B cell (primary cell): ENCODE measurements at regions not wholly inside any gene's neighbourhood (a gene's known extent, or its start where the extent isn't known, plus 50 kb on each side); places are given as distances from the start of the nearest gene placed in this dataset.

Experiments used
- ATAC-seq: fragments of 200-7000 bp; cut with Tn5 transposase; one replicate; pipeline ENCODE4 v1.10.0; 2021; ENCODE audit warnings: low read depth, mild to moderate bottlenecking, moderate number of reproducible peaks, moderate library complexity
- CTCF ChIA-PET: fragments of 350-600 bp; sonication (Branson Sonifier 250); formaldehyde crosslinking; loops from one replicate; lab custom pipeline; 2021; ENCODE audit warnings: antibody characterized with exemption, inconsistent platforms; lab: Charles Lee
- POLR2A ChIA-PET: fragments of 350-600 bp; sonication (Branson Sonifier 250); formaldehyde crosslinking; loops from one replicate; lab custom pipeline; 2021; ENCODE audit warnings: antibody characterized with exemption; lab: Charles Lee
- DNase-seq: peaks from one replicate; pipeline ENCODE4 v3.0.0; 2013
- H2AFZ ChIP-seq: 2 replicates; pipeline ENCODE4 v1.6.1; 2012; ENCODE audit warnings: mild to moderate bottlenecking, low read depth, low read length; ENCODE audit not compliant: insufficient read depth, poor library complexity, severe bottlenecking
- H3K27ac ChIP-seq, 2 donors: 1 replicate in 1 of 2; 2 replicates in 1 of 2; pipeline ENCODE4 v1.5.1; 2012 to 2013; ENCODE audit warnings: low read length in 2 of 2, mild to moderate bottlenecking in 2 of 2, moderate library complexity in 1 of 2
- H3K27me3 ChIP-seq, 4 experiments: fragments of 200-600 bp in 1 of 4; sonication (generic) in 1 of 4; replicated peaks in 1 of 4; 1 replicate in 2 of 4; 2 replicates in 2 of 4; pipeline versions ENCODE4 v1.6.1 to v1.7.0; 2013 to 2016; ENCODE audit warnings: low read length in 3 of 4, mild to moderate bottlenecking in 2 of 4, mixed read lengths in 1 of 4, moderate library complexity in 1 of 4; ENCODE audit not compliant: insufficient read depth in 4 of 4, control insufficient read depth in 3 of 4; ENCODE audit errors: control extremely low read depth in 1 of 4
- H3K36me3 ChIP-seq, 2 experiments: replicated peaks in 1 of 2; 1 replicate in 1 of 2; 2 replicates in 1 of 2; pipeline versions ENCODE4 v1.6.1 to v1.7.1; 2013; ENCODE audit warnings: low read length in 1 of 2; ENCODE audit not compliant: insufficient read depth in 2 of 2, control insufficient read depth in 1 of 2; ENCODE audit errors: control extremely low read depth in 1 of 2, extremely low read depth in 1 of 2
- H3K4me1 ChIP-seq, 2 donors: fragments of 200-600 bp in 1 of 2; sonication (generic) in 1 of 2; 1 replicate in 1 of 2; 2 replicates in 1 of 2; pipeline versions ENCODE4 v1.5.1 to v1.6.1; 2013 to 2017; ENCODE audit warnings: low read length in 2 of 2; ENCODE audit not compliant: control insufficient read depth in 2 of 2, insufficient read depth in 2 of 2
- H3K4me2 ChIP-seq: replicated peaks from 2 replicates; pipeline ENCODE3; 2012; ENCODE audit warnings: mild to moderate bottlenecking, low read depth, low read length; ENCODE audit not compliant: poor library complexity, severe bottlenecking
- H3K4me3 ChIP-seq, 5 experiments: fragments of 200-600 bp in 1 of 5; sonication (generic) in 1 of 5; 1 replicate in 3 of 5; 2 replicates in 2 of 5; pipeline versions ENCODE4 v1.5.1 to v1.7.0; 2011 to 2016; ENCODE audit warnings: low read length in 4 of 5, mild to moderate bottlenecking in 4 of 5, low read depth in 2 of 5, control low read depth in 1 of 5, moderate library complexity in 1 of 5; ENCODE audit not compliant: insufficient read depth in 1 of 5; ENCODE audit errors: control extremely low read depth in 1 of 5, extremely low read depth in 1 of 5
- H3K79me2 ChIP-seq: fragments of 200-600 bp; sonication (generic); one replicate; pipeline ENCODE4 v1.6.0; 2016; ENCODE audit warnings: low read length; ENCODE audit not compliant: control insufficient read depth, insufficient read depth
- H3K9ac ChIP-seq: fragments of 200-600 bp; sonication (generic); 2 replicates; pipeline ENCODE4 v1.6.1; 2017; ENCODE audit warnings: mild to moderate bottlenecking, low read length, moderate library complexity
- H3K9me3 ChIP-seq, 3 donors: one replicate each; pipeline versions ENCODE4 v1.6.1 to v1.7.1; 2013; ENCODE audit warnings: low read length in 2 of 3; ENCODE audit not compliant: control insufficient read depth in 2 of 3, insufficient read depth in 1 of 3; ENCODE audit errors: control extremely low read depth in 1 of 3
- H4K20me1 ChIP-seq: 2 replicates; pipeline ENCODE4 v1.6.0; 2012; ENCODE audit warnings: mild to moderate bottlenecking, low read length; ENCODE audit not compliant: insufficient read depth, control insufficient read depth, poor library complexity, severe bottlenecking
- H3K27ac Mint-ChIP-seq: one replicate; pipeline ENCODE4 v1.8.0; 2021; ENCODE audit warnings: mixed read lengths
- H3K27me3 Mint-ChIP-seq: one replicate; pipeline ENCODE4 v1.8.0; 2021; ENCODE audit warnings: mixed read lengths
- H3K4me1 Mint-ChIP-seq: one replicate; pipeline ENCODE4 v1.8.0; 2021; ENCODE audit warnings: mixed read lengths
- H3K4me3 Mint-ChIP-seq: one replicate; pipeline ENCODE4 v1.8.0; 2021; ENCODE audit warnings: mixed read lengths
- H3K9me3 Mint-ChIP-seq: one replicate; pipeline ENCODE4 v1.8.0; 2022; ENCODE audit warnings: mixed read lengths; ENCODE audit not compliant: insufficient read depth
- EZH2 ChIP-seq: IDR thresholded peaks from 2 replicates; pipeline ENCODE4 v1.6.1; 2012; ENCODE audit warnings: borderline replicate concordance, low read depth, mild to moderate bottlenecking, moderate library complexity, low read length; ENCODE audit not compliant: insufficient read depth, poor library complexity, severe bottlenecking
- WGBS: methylation state at CpG from one replicate; pipeline ENCODE4 v1.1.5; 2013; ENCODE audit warnings: missing lambda C conversion rate; ENCODE audit not compliant: insufficient coverage; 5-methylcytosine and 5-hydroxymethylcytosine counted together
- intact Hi-C: fragments of 100-400 bp; cut with micrococcal nuclease; formaldehyde crosslinking; loops from one replicate; pipeline ENCODE4 v1.10.0; 2022
- TF ChIP-seq, protein P1 (sequence below): fragments of 200-600 bp; IDR thresholded peaks from one replicate; pipeline ENCODE4 v1.8.0; 2022; ENCODE audit warnings: antibody characterized with exemption, mild to moderate bottlenecking

DNA sequence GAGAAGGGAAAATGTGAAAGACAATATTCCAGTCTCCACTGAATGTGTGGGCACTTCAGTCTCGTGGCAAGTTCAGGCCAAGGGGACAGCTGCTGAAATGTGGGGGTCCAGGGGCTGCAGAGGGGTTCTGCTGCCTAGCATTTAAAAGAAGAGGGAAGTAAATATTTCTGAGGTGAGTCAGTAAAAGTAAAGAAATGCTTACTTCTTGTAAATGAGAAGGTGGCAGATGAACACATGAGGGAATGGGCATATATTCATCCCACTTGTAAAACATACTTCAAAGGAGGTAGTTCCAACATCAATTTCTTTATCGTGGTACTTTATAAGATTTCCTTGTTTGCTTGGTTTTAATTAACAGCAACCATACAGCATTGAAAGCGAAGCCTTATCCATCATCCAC lies 63.1 kb upstream of the HIVEP3 start:
- TF ChIP-seq EZH2 = no peak
- TF ChIP-seq, protein P1, sequence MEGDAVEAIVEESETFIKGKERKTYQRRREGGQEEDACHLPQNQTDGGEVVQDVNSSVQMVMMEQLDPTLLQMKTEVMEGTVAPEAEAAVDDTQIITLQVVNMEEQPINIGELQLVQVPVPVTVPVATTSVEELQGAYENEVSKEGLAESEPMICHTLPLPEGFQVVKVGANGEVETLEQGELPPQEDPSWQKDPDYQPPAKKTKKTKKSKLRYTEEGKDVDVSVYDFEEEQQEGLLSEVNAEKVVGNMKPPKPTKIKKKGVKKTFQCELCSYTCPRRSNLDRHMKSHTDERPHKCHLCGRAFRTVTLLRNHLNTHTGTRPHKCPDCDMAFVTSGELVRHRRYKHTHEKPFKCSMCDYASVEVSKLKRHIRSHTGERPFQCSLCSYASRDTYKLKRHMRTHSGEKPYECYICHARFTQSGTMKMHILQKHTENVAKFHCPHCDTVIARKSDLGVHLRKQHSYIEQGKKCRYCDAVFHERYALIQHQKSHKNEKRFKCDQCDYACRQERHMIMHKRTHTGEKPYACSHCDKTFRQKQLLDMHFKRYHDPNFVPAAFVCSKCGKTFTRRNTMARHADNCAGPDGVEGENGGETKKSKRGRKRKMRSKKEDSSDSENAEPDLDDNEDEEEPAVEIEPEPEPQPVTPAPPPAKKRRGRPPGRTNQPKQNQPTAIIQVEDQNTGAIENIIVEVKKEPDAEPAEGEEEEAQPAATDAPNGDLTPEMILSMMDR = no peak
- Mint-ChIP-seq H3K4me1 (no peaks in the 10 kb centered on the region), H3K27me3 (peaks cover 9% of the 10 kb centered on the region), H3K4me3 (no peak overlapping the region), H3K27ac (no peak overlapping the region), H3K9me3 (no peaks in the 10 kb centered on the region)
- H3K4me3 ChIP-seq = no peak overlapping the region
- 63% methylated on average over 1 of the region's 3 CpGs for WGBS
- no peaks in the 10 kb centered on the region for H4K20me1 ChIP-seq
- no peaks in the 10 kb centered on the region for H3K79me2 ChIP-seq
- H3K27me3 ChIP-seq = no peaks in the 10 kb centered on the region
- no peaks in the 10 kb centered on the region for H3K36me3 ChIP-seq
- H2AFZ ChIP-seq = no peak overlapping the region
- no peaks in the 10 kb centered on the region for H3K9me3 ChIP-seq
- ChIA-PET POLR2A (no interaction called here), CTCF (no interaction called here)
- H3K27ac ChIP-seq = no peak overlapping the region
- DNase-seq = no peak
- no peak overlapping the region for H3K9ac ChIP-seq
- H3K4me1 ChIP-seq = no peaks in the 10 kb centered on the region
- no peak overlapping the region for H3K4me2 ChIP-seq
- intact Hi-C loops = no loop called here
- no peak for ATAC-seq

DNA sequence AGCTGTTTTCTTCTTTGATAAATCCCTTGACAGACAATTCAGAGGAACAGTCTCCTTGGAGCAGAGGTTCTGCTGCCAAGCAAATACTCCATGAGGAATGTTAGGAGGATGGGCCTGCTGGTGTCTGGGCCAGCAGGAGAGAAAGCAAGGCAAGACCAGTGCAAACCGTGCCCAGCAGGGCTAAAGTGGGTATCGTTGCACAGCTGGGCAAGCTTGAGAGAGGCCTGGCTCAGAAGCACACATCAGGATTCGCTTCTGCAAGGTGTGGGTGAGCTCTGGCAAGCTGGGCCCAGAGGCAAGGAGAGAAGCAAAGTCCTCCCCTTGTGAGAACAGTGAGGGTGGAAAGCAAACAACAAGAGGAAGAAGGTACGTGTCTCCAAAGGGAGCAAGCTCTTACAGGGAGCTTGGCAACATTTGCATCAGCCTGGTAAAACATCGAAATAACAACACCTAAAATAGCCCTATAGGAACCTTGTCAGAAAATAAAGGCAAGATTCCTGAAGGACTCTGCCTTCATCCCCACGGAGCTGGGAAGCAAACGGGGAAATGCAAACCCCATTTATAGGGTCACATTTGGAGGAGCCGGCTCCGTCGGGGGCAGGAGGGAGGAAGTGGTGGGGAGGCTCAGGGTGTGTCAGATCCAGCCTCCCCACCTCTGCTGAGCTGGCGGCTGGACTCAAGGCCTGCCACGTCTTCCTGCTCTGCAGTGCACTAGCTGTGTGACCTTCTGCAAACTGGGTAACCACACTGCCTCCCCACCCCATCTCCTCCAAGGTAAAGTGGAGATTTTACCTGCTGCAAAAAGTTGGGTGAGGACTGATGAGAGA lies 62.3 kb upstream of the HIVEP3 start:
- Histone ChIP-seq H3K36me3 (no peaks in the 10 kb centered on the region), H3K4me2 (no peak overlapping the region), H3K4me1 (no peaks in the 10 kb centered on the region), H3K9me3 (no peaks in the 10 kb centered on the region), H3K27ac (no peak overlapping the region), H3K4me3 (no peak overlapping the region), H3K27me3 (no peaks in the 10 kb centered on the region), H3K9ac (no peak overlapping the region), H2AFZ (no peak overlapping the region), H4K20me1 (no peaks in the 10 kb centered on the region), H3K79me2 (no peaks in the 10 kb centered on the region)
- H3K4me1 Mint-ChIP-seq = no peaks in the 10 kb centered on the region
- WGBS = 95% methylated on average over 4 of the region's 12 CpGs
- POLR2A ChIA-PET = no interaction called here
- no peak overlapping the region for H3K4me3 Mint-ChIP-seq
- TF ChIP-seq, protein P1 = no peak
- no peak for TF ChIP-seq EZH2
- CTCF ChIA-PET = no interaction called here
- H3K27ac Mint-ChIP-seq = no peak overlapping the region
- no peak for ATAC-seq
- H3K9me3 Mint-ChIP-seq = no peaks in the 10 kb centered on the region
- H3K27me3 Mint-ChIP-seq = peaks cover 9% of the 10 kb centered on the region
- intact Hi-C loops = no loop called here
- DNase-seq = no peak
